Tibial nerve (tissue), 4 donors: ENCODE measurements at regions not wholly inside any gene's neighbourhood (a gene's known extent, or its start where the extent isn't known, plus 50 kb on each side); places are given as distances from the start of the nearest gene placed in this dataset.

Experiments
- DNase-seq, 2 donors: peaks; one replicate each; pipeline ENCODE4 v3.0.0-alpha.2; 2019; ENCODE audit warnings: low spot score in 2 of 2
- H3K27ac ChIP-seq, 4 donors: fragments of 200-600 bp; sonication (generic) in 3 of 4; one replicate each; pipeline ENCODE4 v1.5.1; 2017 to 2019; ENCODE audit warnings: mild to moderate bottlenecking in 1 of 4
- H3K27me3 ChIP-seq, 2 donors: fragments of 200-600 bp; sonication (generic) in 1 of 2; one replicate each; pipeline versions ENCODE4 v1.5.1 to v1.6.0; 2017 to 2019
- H3K36me3 ChIP-seq, 3 donors: fragments of 200-600 bp; sonication (generic); one replicate each; pipeline ENCODE4 v1.5.1; 2018 to 2019
- H3K4me1 ChIP-seq, 4 donors: fragments of 200-600 bp; sonication (generic) in 3 of 4; one replicate each; pipeline ENCODE4 v1.5.1; 2017 to 2019
- H3K4me3 ChIP-seq, 4 donors: fragments of 200-600 bp; sonication (generic) in 3 of 4; one replicate each; pipeline ENCODE4 v1.5.1; 2017 to 2019; ENCODE audit warnings: mild to moderate bottlenecking in 1 of 4, moderate library complexity in 1 of 4
- H3K9me3 ChIP-seq, 4 donors: fragments of 200-600 bp; sonication (generic) in 3 of 4; one replicate each; pipeline ENCODE4 v1.5.1; 2017 to 2019
- CTCF ChIP-seq, 5 experiments: fragments of 200-600 bp in 3 of 5; fragments of 450-650 bp in 2 of 5; sonication (generic) in 3 of 5; IDR thresholded peaks; one replicate each; pipeline ENCODE4 v1.5.1; 2016 to 2019; ENCODE audit warnings: antibody characterized with exemption in 5 of 5, mild to moderate bottlenecking in 3 of 5, moderate library complexity in 2 of 5
- EP300 ChIP-seq, 2 donors: sonication (generic); formaldehyde crosslinking; IDR thresholded peaks; one replicate each; pipeline ENCODE4 v1.6.1; 2017; ENCODE audit warnings: antibody characterized with exemption in 2 of 2, mild to moderate bottlenecking in 1 of 2
- POLR2A ChIP-seq, 2 donors: fragments of 450-650 bp; IDR thresholded peaks; one replicate each; pipeline ENCODE4 v1.6.1; 2017; ENCODE audit warnings: antibody characterized with exemption in 2 of 2, mild to moderate bottlenecking in 2 of 2, moderate library complexity in 2 of 2
- WGBS, 2 donors: methylation state at CpG; one replicate each; pipeline ENCODE4 v1.1.5; 2018; 5-methylcytosine and 5-hydroxymethylcytosine counted together

- no peak for DNase-seq
- Histone ChIP-seq H3K27ac (no peak overlapping the region), H3K9me3 (peaks cover 0 to 44% (median 0%) of the 10 kb centered on the region in 4 donors), H3K4me1 (no peaks in the 10 kb centered on the region), H3K4me3 (no peak overlapping the region), H3K27me3 (no peaks in the 10 kb centered on the region), H3K36me3 (no peaks in the 10 kb centered on the region)
- no peak for TF ChIP-seq CTCF (IDR thresholded peaks at IDR 0.05)
- no peak for TF ChIP-seq EP300 (IDR thresholded peaks at IDR 0.05)
- no peak for TF ChIP-seq POLR2A (IDR thresholded peaks at IDR 0.05)
- WGBS, 2 donors, result 88 to 89% methylated on average over 8 of the region's 8 CpGs
Observed at GRCh38 chr14:101347893-101348777, 213.2 kb upstream of the DIO3 start.

GRCh38 chr14:101349108-101349507 is 212.2 kb upstream of the DIO3 start:
- no peaks in the 10 kb centered on the region for H3K36me3 ChIP-seq
- H3K4me3 ChIP-seq, result no peak overlapping the region
- no peaks in the 10 kb centered on the region for H3K27me3 ChIP-seq
- 91 to 98% methylated on average over 3 of the region's 3 CpGs for WGBS, 2 donors
- H3K27ac ChIP-seq, result no peak overlapping the region
- no peak for DNase-seq
- no peaks in the 10 kb centered on the region for H3K4me1 ChIP-seq
- TF ChIP-seq POLR2A (IDR thresholded peaks at IDR 0.05) (no peak), CTCF (IDR thresholded peaks at IDR 0.05) (no peak), EP300 (IDR thresholded peaks at IDR 0.05) (no peak)
- H3K9me3 ChIP-seq, result peaks cover 0 to 52% (median under 1%) of the 10 kb centered on the region in 4 donors

DNA sequence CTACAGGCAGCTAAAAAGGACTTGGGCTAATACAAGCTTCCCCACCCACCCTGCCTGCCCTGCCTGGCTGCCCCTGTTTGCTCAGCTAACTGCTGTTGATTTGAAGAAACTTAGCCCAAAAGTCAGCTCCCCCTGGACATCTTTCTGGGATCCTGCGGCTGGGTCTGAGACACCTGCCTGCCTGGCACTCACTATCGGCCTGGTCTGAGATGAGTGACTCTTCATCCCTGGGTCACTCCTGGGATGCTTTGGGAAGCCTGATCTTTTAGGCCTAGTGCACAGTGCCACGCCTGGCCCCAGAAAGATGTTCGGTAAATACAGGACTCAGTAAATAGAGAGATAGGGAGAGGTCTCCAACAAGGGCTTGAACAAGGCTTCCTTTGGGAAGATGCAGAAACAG is 211.3 kb upstream of the DIO3 start:
- WGBS, 2 donors, result 77 to 98% methylated on average over 3 to 4 of the region's 4 CpGs
- Histone ChIP-seq H3K4me3 (no peak overlapping the region), H3K9me3 (peaks cover 0 to 51% (median 2%) of the 10 kb centered on the region in 4 donors), H3K27me3 (no peaks in the 10 kb centered on the region), H3K27ac (no peak overlapping the region), H3K4me1 (no peaks in the 10 kb centered on the region), H3K36me3 (no peaks in the 10 kb centered on the region)
- DNase-seq, result no peak
- TF ChIP-seq CTCF (IDR thresholded peaks at IDR 0.05), result no peak
- TF ChIP-seq EP300 (IDR thresholded peaks at IDR 0.05), result no peak
- TF ChIP-seq POLR2A (IDR thresholded peaks at IDR 0.05), result no peak

GRCh38 chr14:101350691-101351090 is 210.6 kb upstream of the DIO3 start:
- H3K4me3 ChIP-seq, result no peak overlapping the region
- no peak for DNase-seq
- H3K27ac ChIP-seq, result no peak overlapping the region
- H3K36me3 ChIP-seq, result no peaks in the 10 kb centered on the region
- peaks cover 0 to 55% (median 2%) of the 10 kb centered on the region in 4 donors for H3K9me3 ChIP-seq
- no peaks in the 10 kb centered on the region for H3K27me3 ChIP-seq
- no peaks in the 10 kb centered on the region for H3K4me1 ChIP-seq
- 82 to 83% methylated on average over 5 of the region's 5 CpGs for WGBS, 2 donors
- TF ChIP-seq EP300 (IDR thresholded peaks at IDR 0.05), result no peak
- TF ChIP-seq POLR2A (IDR thresholded peaks at IDR 0.05), result no peak
- TF ChIP-seq CTCF (IDR thresholded peaks at IDR 0.05), result no peak

DNA sequence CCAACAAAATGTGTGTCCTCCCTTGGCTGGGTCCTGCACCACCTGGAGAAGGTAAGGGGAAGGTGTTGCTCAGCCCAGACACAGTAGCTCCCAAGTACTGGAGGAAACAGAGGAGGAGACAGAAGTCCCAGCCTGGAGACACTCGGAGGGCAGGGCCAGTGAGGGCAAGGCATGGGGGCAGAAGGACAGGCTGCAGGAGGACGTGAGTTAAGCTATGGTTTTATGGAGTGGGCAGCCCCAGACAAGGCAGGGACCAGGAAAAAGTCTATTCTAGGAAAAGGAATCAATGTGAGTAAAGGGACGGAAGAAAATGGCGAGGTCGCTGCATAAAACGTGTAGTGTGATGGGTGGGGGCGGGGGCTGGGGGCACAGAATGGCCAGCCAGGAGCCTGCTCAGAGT is 210.1 kb upstream of the DIO3 start:
- peaks cover 0 to 56% (median 2%) of the 10 kb centered on the region in 4 donors for H3K9me3 ChIP-seq
- WGBS, 2 donors, result 64% methylated on average over 7 of the region's 7 CpGs
- no peaks in the 10 kb centered on the region for H3K4me1 ChIP-seq
- no peak overlapping the region for H3K27ac ChIP-seq
- TF ChIP-seq EP300 (IDR thresholded peaks at IDR 0.05), result no peak
- H3K4me3 ChIP-seq, result no peak overlapping the region
- H3K36me3 ChIP-seq, result no peaks in the 10 kb centered on the region
- no peak for DNase-seq
- H3K27me3 ChIP-seq, result no peaks in the 10 kb centered on the region
